ENCODE measurements at regions not wholly inside any gene's neighbourhood (a gene's known extent, or its start where the extent isn't known, plus 50 kb on each side); places are given as distances from the start of the nearest gene placed in this dataset.

- H3K27ac Mint-ChIP-seq, result no peak overlapping the region
- Histone ChIP-seq H3K27me3 (ENCODE audit: control insufficient read depth, insufficient read depth, low read length) (no peaks in the 10 kb centered on the region), H3K36me3 (ENCODE audit: control insufficient read depth, insufficient read depth, low read length) (no peaks in the 10 kb centered on the region), H3K9me3 (ENCODE audit: control insufficient read depth, insufficient read depth, low read length) (no peaks in the 10 kb centered on the region), H3K27ac (ENCODE audit: low read length) (no peak overlapping the region), H3K4me1 (ENCODE audit: control insufficient read depth, insufficient read depth, low read length) (no peaks in the 10 kb centered on the region), H3K4me3 (ENCODE audit: low read length) (no peak overlapping the region)
- ATAC-seq (no peak), DNase-seq (no peak)
- H3K9me3 Mint-ChIP-seq, result peaks cover 7 to 27% of the 10 kb centered on the region in 2 donors
- TF ChIP-seq CTCF (IDR thresholded peaks at IDR 0.05), result no peak
- no peak overlapping the region for H3K4me3 Mint-ChIP-seq
- H3K27me3 Mint-ChIP-seq (ENCODE audit: low read depth in 2 of 2), result no peaks in the 10 kb centered on the region
- intact Hi-C loops (cut with micrococcal nuclease), result no loop called here
- peaks cover 24% of the 10 kb centered on the region for H3K36me3 Mint-ChIP-seq
- no peaks in the 10 kb centered on the region for H3K4me1 Mint-ChIP-seq
- WGBS (ENCODE audit: insufficient coverage), result 64% methylated on average over 2 of the region's 2 CpGs
Measured at GRCh38 chr1:195584870-195585624, 1023.2 kb downstream of the KCNT2 start.

- H3K36me3 Mint-ChIP-seq, result peaks cover 14% of the 10 kb centered on the region
- no peak for ATAC-seq
- H3K27me3 ChIP-seq (ENCODE audit: control insufficient read depth, insufficient read depth, low read length), result no peaks in the 10 kb centered on the region
- no peaks in the 10 kb centered on the region for H3K9me3 ChIP-seq (ENCODE audit: control insufficient read depth, insufficient read depth, low read length)
- H3K27ac Mint-ChIP-seq, result no peak overlapping the region
- no peaks in the 10 kb centered on the region for H3K4me1 Mint-ChIP-seq
- no peak overlapping the region for H3K4me3 Mint-ChIP-seq
- no peak for DNase-seq
- no peaks in the 10 kb centered on the region for H3K27me3 Mint-ChIP-seq (ENCODE audit: low read depth in 2 of 2)
- H3K27ac ChIP-seq (ENCODE audit: low read length), result no peak overlapping the region
- H3K4me3 ChIP-seq (ENCODE audit: low read length), result no peak overlapping the region
- H3K9me3 Mint-ChIP-seq, result peaks cover 5 to 9% of the 10 kb centered on the region in 2 donors
- H3K36me3 ChIP-seq (ENCODE audit: control insufficient read depth, insufficient read depth, low read length), result no peaks in the 10 kb centered on the region
- no CpG with 5 or more reads among the region's 2 CpGs for WGBS (ENCODE audit: insufficient coverage)
- no peak for TF ChIP-seq CTCF (IDR thresholded peaks at IDR 0.05)
- intact Hi-C loops (cut with micrococcal nuclease), result no loop called here
- H3K4me1 ChIP-seq (ENCODE audit: control insufficient read depth, insufficient read depth, low read length), result no peaks in the 10 kb centered on the region
Measured at GRCh38 chr1:195580988-195581387, 1027.3 kb downstream of the KCNT2 start.

GRCh38 chr1:195577748-195578147 is 1030.5 kb downstream of the KCNT2 start:
- H3K4me1 Mint-ChIP-seq, result no peaks in the 10 kb centered on the region

More at GRCh38 chr1:195577748-195578147, 1030.5 kb downstream of the KCNT2 start:
- H3K36me3 Mint-ChIP-seq, result peaks cover 8% of the 10 kb centered on the region
- Histone ChIP-seq H3K4me3 (ENCODE audit: low read length) (no peak overlapping the region), H3K9me3 (ENCODE audit: control insufficient read depth, insufficient read depth, low read length) (no peaks in the 10 kb centered on the region), H3K4me1 (ENCODE audit: control insufficient read depth, insufficient read depth, low read length) (no peaks in the 10 kb centered on the region), H3K27me3 (ENCODE audit: control insufficient read depth, insufficient read depth, low read length) (no peaks in the 10 kb centered on the region), H3K27ac (ENCODE audit: low read length) (no peak overlapping the region), H3K36me3 (ENCODE audit: control insufficient read depth, insufficient read depth, low read length) (no peaks in the 10 kb centered on the region)
- H3K4me3 Mint-ChIP-seq, result no peak overlapping the region
- H3K27ac Mint-ChIP-seq, result no peak overlapping the region
- ATAC-seq, result no peak
- peaks cover 5 to 16% of the 10 kb centered on the region in 2 donors for H3K9me3 Mint-ChIP-seq
- WGBS (ENCODE audit: insufficient coverage), result 74% methylated on average over 2 of the region's 2 CpGs
- H3K27me3 Mint-ChIP-seq (ENCODE audit: low read depth in 2 of 2), result no peaks in the 10 kb centered on the region
- no peak for DNase-seq
- intact Hi-C loops (cut with micrococcal nuclease), result no loop called here
- no peak for TF ChIP-seq CTCF (IDR thresholded peaks at IDR 0.05)

Data from natural killer cell (primary cell).